NK-92 treated with Interleukin-12 subunit alpha and Interleukin-12 subunit beta, amount 100 ng/mL, for 24 hours (cell line): ENCODE measurements at regions not wholly inside any gene's neighbourhood (a gene's known extent, or its start where the extent isn't known, plus 50 kb on each side); places are given as distances from the start of the nearest gene placed in this dataset.
"Not testable (repeated sequence)": the region's sequence is repeated elsewhere in the genome, so short reads cannot be mapped to it uniquely, and the experiment has no call there.

ENCODE experiments used
- DNase-seq: peaks from one replicate; lab custom pipeline; 2025; lab: John Stamatoyannopoulos, UW

DNA sequence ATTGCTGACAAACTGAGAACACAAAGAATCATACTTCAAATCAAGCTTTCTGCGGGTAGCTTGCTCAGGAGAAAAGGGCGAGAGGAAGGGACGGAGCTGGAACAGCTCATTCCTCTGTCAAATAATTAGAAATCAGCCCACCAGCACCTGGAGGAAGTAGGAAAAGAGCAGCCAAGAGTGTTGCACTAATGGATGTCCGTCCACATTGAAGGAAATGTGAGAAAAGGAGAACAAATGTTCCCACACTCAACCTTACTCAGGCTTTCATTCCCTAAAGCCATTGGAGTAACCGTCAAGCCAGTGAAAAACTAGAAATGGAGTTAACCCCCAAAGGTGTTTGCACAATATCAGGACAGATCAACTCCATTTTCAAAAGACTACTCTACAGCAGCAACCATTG lies 233.0 kb upstream of the PRKD1 start:
- no peak for DNase-seq

DNA sequence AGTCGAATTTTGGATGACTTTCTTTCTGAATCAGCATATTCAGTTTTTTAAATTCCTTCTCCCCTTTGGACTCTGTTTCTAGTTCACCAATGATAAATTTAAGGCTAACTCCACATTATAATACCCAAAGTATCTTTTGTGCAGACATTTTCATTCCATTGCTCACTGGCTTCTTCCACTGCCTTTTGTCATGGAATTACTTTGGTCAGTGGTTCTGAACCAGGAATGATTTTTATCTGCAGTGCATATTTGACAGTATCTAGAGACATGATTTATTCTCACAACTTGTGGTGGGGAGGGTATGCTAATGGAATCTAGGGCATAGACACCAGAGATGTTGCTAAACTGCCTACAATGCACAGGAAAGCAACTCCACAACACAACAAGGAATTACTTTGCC lies 234.4 kb upstream of the PRKD1 start:
- DNase-seq, result no peak

DNA sequence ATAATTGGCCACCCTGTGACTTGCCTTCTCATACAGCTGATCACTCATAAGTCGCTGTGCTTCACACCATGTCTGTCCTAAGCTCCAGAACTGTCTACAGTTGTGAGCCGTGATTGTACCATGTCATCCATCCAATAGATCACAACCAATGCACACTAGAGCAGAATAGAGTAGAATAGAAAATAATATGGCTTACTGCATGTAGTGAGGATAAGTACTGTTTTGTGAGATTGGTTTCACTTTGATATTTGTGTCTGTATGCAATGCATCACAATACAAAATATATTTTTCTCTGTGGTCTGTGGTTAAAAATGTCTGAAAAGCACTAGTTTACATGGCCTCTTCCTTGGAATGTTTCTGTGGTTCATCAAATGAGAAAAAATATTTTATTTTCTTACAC lies 237.6 kb upstream of the PRKD1 start:
- no peak for DNase-seq

DNA sequence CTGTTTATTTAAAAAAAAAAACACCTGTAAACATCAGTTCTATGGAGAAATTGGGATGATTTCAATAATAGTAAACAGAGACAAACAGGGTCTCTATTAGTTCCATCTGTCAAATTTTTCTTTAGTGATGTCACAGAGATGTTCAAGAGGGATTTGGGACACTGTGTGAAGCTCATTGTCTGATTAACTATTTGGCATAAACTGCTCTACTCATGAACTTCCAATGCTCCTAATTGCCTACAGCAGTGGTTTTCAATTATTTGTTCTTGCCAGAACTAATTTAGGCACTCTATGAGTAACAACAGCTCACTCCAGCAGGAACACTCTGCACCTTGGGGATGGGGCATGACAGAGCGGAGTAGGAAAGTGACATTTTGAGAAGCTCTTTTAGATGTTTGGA lies 250.1 kb upstream of the PRKD1 start:
- DNase-seq, result no peak

DNA sequence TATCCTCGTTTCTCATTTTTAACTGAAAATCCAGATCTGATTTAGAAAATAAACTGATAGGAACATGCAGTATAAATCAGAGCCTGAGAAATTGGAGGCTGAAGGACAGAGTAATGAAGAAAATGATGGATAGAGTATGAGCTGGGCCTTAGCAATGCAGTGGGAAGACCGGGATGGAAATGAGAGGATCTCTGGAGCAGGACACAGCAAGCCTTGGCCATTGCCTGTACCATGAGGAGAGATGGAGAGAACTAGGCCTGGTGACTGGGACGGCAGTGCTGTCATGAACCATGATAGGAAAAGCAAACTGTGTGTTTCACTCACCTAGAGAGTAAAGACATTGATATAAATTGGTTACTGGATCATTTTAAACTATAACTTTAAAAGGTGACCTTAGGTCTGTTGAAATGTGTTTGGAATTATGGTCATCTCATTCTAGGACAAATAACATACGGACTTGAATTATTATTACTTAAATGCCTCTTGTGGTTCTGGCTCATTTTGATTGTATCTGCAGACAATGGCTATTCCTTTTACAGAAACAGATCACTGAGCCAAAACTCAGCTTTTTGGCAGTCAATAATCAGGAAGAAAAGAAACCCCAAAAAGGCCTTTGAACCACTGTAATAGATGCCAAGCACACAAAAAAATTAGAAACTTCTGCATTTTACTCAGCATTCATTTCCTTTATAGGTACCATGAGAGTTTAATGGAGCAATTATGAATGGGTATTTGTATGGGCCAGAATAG lies 251.9 kb upstream of the PRKD1 start:
- no peak for DNase-seq

DNA sequence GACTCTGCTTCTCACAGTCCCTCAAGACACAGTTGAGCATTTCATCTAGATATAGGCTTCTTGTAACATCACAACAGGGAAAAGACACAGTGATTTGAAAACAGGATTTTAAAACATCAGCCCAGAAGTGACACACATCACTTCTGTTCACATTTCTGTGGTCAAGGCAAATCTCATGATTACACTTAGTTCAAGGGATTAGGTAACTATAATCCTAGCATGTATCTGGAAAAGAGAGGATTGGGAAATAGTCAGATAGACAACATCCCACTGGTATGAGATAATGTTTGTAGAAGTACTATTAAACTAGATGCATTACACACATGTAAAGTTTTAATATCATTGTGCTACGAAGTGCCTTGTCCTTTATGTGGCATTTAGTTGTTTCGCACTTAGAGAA lies 252.6 kb upstream of the PRKD1 start:
- DNase-seq, result no peak

DNA sequence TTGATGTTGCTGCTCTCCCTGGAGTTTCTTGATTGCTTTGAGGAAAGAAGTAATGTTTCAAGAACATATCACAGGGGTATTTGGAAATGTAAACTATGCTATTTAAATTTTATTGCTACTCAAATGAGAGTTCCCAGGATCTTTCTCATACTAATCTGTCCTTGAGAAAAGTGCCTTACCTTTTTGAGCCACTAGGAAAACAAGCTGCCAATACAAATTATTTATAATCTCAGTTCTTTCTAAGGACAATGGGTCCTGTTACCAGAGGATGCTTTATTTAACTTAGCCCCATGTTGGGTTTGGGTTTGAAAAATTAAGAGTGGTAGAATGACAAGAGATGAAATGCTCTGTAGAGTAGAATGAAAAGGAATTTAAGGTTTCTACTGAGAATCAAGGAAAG lies 258.2 kb upstream of the PRKD1 start:
- DNase-seq, result no peak

DNA sequence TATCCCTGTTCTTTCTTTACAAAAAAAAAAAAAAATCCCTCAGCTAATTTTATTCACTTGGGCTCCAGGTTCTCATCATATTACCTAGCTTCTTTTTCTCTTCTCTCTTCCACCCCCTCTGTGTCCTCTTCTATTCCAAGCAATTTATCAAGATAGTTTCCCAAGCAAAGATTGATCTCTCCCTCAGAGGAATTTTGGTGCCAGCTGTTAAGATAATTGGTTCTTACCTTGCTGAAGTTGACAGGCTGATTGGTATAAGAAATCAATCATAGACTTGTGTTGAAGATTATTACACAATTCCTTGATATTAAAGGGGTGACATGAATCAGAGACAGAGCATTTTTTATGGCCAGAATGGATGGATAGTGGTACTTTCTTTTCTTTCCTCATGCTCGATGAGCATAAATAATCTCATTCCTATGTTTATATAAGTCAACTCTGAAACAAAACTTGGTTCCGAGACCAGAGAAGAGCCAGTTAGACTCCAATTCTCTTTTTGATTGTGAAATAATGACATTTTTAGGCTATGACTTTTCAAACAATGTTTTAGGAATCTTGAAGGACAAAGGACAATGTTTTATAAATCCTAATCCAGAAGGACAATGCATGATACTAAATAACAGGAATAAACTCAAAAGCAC lies 264.1 kb upstream of the PRKD1 start:
- DNase-seq, result no peak

DNA sequence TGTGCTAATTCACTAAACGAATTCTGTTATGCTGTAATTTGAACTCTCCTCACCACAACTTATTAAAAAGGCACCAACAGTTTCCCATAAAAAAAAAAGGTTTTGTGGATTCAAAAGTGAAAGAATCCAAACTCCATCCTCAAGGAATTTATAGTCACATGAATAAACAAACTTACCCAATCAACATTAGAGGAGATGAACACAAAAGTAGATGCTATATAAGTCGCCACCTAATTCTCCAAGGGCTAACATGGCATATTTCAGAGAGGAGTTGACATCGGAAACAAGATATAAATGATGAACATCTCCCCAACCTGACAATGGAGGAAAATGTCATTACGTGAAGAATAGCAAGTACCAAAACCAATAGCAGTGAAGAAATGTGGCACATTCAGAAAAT lies 265.5 kb upstream of the PRKD1 start:
- DNase-seq, result no peak

DNA sequence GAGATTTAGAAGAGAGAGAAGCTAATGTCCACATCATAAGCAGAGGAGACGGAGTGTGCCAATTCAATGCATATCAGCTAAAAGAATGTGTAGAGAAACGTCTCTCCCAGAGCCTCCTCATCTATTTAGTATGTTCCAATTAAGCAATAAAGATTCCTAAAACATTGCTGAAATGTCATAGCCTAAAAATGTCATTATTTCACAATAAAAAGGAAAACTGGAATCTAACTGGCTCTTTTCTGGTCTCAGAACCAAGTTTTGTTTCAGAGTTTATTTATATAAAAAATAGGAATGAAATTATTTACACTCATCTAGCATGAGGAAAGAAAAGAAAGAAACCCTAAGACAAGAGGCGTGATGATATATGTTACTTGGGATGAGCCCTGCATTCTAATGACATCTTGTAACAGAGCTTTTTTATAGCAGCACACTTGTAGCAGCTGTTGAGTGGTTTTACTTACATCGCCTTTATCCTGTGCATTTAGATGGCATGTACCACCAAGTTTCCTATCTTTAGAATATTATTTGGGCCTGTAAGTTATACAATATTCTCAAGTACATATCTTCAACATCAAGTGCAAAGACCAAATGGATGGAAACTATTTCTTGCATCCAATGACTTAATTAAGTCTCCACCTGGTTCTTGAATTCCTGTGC lies 266.3 kb upstream of the PRKD1 start:
- no peak for DNase-seq

DNA sequence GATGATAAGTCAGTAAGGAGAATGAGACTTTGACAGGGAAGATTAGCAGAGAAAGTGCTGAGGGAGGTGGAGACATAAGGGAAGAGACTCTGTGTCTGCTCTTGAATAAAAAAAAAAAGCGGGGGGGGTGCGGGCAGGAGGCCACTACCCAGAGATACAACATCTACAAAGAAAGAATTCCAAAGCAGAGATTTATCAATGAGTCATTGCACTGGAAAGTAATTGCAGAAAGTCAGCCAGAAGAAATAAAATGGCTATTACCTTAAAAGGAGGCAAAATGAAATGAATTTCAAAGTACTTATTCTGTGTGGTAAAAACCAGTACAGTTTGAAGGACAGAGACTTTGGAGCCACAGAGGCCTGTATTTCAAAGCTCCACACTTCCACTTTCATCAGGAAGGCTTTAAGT lies 267.1 kb upstream of the PRKD1 start:
- DNase-seq, result no peak

DNA sequence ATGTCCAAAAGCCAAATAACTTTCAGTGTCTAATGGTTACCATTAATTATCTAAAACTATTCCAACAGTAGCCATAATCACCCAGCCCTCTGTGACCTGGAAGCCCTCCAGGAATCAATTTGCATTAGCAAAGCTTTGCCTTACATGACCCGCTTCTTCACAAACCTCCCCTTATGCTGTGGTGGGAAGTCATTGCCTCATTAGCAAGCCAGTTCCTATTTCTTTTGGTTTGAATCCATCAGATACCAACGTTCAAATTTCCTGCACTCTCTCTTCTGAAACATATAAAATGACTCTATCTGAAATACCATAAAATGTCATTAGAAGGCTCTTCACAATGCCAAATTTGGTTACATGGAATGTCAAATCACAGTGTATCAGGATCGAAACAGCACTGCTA lies 268.3 kb upstream of the PRKD1 start:
- DNase-seq, result no peak

DNA sequence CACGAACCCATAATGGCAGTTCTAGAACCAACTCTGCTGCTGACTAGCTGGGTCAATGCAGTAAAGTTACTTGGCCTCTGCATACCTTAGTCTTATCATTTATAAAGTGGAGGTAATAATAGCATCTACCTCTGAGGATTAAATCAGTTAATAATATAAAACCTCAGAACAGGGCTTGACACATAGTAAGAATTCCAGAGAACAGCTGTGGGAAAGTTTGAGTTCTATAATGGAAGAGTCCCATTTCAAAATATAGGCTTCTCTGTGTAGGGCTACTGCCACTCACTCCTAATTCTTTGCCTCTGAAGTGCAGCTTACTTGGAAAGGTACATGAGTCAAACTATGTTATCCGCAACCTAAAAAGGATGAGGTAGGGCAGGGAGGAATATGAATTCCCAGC lies 269.2 kb upstream of the PRKD1 start:
- DNase-seq, result no peak

DNA sequence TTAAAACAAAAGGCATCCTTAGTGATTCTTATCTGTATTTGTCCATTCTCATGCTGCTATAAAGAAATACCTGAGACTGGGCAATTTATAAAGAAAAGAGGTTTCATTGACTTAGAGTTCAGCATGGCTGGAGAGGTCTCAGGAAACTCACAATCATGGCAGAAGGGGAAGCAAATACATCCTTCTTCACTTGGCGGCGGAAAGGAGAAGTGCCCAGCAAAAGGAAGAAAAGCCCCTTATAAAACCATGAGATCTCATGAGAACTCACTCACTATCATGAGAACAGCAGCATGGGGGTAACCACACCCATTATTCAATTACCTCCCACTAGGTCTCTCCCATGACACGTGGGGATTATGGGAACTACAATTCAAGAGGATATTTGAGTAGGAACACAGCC lies 271.1 kb upstream of the PRKD1 start:
- DNase-seq, result not testable (repeated sequence)

DNA sequence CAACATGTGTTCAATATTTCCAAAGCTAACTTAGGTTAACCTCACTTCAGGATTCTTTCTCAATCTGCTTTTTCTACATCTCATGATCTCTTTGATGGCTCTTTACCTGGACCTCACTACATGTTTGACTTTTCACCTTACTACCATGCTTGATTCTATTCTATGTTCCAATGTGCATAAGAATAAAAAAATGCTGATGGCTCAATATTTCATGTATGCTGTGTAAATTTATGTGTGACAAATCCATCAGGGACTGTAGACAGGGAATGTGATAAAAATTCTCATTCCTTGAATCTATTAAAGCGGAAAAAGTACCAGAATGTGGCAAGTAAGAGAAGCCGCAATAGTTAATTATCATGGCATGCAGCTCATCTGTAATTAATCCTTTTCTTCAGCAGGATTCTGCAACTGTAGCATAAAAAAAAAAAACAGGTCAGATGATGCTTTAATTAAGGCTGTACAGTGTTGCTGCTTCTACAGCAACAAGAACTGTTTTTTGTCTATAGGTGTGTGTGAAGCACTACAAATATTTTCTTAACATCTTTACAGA lies 276.9 kb upstream of the PRKD1 start:
- no peak for DNase-seq

DNA sequence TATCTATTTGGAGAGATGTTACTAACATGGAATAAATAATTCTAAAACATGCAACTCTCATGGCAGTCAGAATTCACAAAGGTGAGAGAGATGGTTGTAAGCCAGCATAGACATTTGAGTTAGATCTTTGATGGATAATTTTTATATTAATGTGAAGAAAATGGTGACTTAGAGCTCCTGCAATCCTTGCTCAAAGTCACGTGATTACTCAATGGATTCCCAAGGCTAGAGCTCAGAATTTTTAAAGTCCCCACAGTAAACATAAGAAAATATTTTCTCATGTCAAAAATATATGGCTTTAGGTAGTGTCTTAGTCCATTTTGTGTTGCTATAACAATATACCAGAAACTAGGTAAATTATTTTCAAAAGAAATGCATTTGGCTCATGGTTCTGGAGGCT lies 281.5 kb upstream of the PRKD1 start:
- no peak for DNase-seq

DNA sequence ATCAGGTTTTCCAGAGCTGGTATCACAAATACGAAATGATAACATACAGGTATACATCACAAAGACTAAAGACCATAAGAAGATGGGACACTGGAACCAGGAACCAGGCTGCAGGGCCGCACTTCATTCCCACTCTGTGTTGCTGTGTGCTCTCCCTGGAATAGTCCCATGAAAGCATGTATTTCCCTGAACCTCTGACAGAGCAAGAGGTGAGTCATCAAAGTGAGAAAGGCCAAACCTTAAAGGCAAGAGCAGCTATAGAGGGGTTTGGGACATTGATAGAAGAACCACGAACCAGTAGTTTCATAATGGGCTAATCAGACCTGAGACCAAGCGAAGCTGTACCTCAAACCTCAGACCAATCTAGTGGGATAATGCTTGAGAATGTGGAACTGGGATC lies 283.0 kb upstream of the PRKD1 start:
- no peak for DNase-seq

DNA sequence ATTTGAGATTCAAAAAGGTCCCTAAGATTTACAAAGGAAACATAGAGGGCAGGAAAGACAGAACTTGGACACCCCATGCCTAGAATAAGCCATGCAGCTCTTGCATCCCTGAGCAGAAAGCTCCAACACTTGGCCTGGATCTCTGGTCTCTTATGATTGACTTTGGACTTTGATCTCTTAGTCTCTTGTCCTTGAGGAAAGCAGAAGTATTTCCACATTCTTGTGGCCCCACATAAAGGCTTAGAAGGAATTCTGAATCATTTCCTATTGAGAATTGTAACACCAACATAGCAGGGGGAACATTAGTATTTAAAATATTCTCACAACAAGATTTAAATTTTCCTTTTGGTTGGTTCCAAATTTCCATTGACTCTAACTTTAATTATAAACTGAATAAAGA lies 283.7 kb upstream of the PRKD1 start:
- DNase-seq, result no peak

DNA sequence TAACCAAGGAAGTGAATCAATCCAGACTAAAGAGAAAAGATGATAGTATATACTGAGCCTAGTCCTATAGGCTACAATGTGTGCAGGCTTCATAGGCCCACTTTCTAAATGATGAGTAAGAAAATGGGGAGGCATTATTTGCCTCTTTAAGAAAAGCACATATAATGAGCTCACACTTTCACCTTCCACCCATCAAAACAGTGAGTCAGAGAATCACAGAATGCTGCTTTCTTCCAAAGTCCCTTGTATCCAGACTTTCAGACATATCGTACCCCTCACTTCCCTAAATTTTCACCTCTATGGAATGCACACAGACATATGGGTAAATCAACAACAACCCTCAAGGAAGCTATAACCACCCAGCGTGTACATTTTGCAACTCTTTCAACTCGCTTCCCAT lies 286.4 kb upstream of the PRKD1 start:
- no peak for DNase-seq

DNA sequence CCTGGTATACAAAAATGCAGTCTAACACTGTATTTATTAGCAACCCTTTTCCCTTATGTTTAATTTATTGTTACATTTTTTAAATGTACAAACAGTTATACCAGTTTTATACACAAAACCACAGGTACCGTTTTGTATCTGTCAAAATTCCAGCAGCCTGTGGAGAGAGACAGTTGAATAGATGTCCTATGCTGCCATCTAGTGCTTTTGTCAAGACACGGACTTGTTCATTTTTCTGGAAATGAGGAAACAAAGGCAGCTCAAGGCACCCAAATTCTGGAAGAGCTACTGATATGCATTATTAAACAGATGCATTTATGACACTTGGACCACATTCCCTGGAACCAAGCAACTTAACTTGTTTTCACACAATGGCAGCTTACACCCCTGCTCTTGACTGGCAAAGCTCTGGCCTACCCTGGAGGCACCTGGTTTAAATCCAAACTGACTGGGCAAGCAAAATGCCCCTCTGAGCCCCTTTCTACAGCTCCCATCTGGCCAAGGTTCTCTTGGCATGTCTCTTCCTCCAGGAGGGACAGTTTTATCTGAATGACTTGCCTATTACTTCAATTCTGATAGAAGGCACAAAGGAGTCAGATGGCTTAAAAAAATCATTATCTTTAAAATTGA lies 286.9 kb upstream of the PRKD1 start:
- no peak for DNase-seq

DNA sequence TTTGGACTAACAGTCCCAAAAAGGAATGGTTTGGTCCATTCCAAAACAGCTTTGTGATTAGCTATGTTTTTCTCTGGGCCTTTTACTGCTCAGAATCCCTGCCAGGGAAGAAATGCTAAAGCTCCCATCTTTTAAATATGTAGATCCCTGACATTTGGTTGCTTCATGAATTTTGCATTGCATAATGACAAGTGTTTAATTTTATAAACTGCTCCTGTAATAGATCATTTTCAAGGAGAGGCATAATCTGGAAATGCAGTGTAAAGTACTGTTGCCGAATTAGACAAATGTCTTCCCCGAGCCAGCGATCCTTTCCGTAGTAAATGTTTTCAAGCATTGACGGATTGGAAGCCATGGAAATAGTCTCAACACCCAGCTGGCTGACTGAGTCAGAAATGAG lies 291.3 kb upstream of the PRKD1 start:
- DNase-seq, result no peak

DNA sequence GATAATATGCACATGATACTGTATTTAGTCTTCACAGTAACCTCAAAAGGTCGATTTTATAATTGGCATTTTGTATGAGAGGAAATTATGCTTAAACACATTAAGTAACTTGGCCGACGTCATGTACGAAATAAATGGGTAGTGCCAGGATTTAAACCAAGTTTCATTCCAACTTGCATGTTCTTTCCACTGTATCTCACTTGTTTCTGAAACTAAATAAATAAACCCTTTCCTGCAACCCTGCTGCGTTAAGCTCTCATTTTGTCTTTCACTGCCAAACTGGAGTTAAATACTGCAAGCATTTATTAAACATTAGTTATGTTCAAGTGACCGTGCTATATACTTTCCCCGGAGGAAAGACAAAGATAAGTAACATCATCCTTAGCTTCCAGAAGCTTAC lies 293.9 kb upstream of the PRKD1 start:
- DNase-seq, result no peak

DNA sequence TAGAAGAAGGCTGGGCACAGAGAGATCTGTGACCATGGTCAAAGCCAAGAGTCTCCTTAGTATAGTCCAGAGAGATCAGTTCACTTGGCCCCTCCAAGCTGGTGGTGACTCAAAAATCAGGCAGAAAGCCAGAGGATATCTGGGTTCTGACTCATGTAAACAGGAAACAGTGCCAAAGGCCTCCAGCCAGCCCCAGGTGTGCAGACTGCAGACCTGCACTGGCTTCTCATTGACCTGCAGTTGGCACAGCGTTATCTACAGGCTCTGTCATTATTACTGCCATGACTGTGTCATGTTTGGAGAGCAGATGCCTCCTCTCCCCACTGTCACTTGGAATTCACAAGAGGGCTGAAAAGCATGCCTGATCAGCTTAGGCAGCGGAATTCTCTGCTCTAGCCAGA lies 295.7 kb upstream of the PRKD1 start:
- DNase-seq, result no peak
